Dermis microvascular lymphatic vessel endothelial cell (primary cell): ENCODE measurements at regions not wholly inside any gene's neighbourhood (a gene's known extent, or its start where the extent isn't known, plus 50 kb on each side); places are given as distances from the start of the nearest gene placed in this dataset.
"Not testable (repeated sequence)": the region's sequence is repeated elsewhere in the genome, so short reads cannot be mapped to it uniquely, and the experiment has no call there.

Experiments
- DNase-seq, 2 donors: peaks; one replicate each; pipeline versions ENCODE4 v3.0.0 to v3.0.0-alpha.2; 2010; ENCODE audit warnings: low read depth in 2 of 2

DNA sequence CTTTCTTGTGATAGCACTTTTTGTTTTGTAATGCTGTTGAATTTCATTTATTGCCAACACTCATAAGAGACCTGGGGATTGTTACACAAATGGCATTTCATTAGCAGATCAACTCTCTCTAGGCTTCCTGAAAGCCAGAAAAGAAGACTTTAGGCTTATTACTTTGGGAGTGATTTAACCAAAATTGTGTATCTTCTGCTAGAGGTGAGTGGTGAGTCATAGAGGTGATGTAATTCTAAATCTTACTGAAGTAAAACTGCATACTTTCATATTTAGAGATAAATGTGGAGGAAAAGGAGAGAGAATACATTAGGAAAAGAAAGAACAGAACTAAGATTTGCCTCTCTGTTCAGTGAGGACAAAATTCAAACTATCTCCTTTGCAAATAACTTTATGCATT is 304.7 kb upstream of the RGS17 start:
- DNase-seq, result no peak

DNA sequence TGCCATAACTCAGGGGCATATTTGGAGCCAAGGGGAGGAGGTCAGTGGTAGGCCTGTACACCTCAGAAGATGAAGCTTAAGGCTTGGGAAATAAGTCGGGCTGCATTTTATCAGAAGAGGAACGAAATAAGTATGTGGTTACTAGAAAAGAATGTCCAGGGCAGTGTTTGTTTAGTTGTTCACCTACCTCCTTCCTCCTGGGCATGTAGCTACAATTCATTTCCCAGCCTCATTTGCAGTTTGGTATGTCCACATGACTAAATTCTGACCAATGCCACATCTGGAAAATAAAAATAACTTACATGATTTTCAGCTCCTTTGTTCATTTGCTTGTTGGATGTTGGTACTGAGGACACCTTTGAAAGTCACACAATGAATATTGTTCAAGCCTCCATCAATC is 294.5 kb upstream of the RGS17 start:
- no peak for DNase-seq

DNA sequence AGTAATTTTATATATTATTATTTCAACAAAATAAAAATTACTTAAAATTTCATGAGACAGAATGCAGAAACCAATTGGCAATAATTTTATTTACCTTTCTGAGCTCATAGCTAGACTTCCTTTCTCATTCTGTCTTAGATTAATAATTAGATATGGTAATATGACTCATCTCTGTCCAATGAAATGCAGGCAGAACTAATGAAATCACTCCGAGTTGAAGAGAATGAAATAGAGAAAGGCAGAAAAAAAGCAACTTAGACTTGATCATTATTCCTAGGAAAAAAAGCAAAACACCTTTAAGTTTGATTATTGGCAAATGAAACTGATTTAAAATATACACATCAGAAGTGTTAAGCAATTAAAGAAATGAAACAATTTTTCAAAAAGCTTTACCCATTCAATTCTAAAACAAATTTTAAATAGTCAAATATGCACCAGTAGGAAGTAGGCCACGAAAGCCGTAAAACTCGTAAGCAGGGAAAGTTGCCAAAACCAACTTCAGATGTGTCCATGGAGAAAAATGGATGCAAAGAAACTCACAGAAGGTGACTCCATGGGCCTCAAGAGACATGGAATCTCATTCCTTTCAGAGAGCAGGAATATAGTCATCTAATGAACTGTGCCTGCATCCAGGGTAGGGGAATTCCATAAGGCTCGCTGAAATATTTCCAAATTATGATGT is 293.8 kb upstream of the RGS17 start:
- peak in 1 of 2 donors; percentile 6 for DNase-seq

DNA sequence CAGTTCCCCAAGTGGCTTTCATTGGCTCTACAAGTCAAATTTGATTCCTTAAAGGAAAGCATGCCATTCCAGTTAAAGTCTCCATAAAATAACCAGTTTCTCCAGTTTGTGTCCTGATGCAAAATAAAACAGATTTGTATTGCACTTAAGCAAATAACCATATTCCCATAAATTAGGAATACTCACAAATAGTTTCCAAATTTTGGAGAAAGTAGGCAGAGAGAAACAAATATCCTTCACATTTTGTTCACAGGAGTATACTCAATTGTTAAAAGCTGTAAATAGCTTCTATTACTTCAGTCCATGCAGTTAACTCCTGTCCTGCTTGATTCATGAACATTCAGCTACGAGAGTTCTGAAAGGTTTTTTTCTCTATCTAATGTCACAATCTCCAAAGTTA is 281.4 kb upstream of the RGS17 start:
- no peak for DNase-seq

DNA sequence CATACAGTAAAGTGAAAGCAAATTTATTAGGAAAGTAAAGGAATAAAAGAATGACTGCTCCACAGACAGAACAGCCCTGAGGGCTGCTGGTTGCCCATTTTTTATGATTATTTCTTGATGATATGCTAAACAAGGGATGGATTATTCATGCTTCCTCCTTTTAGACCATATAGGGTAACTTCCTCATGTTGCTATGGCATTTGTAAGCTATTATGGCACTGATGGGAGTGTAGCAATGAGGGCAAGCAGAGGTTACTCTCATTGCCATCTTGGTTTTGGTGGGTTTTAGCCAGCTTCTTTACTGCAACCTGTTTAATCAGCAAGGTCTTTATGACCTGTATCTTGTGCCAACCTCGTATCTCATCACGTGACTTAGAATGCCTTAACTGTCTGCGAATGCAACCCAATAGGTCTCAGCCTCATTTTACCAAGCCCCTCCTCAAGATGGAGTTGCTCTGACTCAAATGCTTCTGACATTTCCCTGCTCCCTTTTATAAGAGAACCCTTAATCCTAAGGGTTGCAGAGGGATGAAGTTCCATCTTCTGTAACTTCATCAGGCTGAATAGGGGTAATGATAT is 280.1 kb upstream of the RGS17 start:
- no peak for DNase-seq

DNA sequence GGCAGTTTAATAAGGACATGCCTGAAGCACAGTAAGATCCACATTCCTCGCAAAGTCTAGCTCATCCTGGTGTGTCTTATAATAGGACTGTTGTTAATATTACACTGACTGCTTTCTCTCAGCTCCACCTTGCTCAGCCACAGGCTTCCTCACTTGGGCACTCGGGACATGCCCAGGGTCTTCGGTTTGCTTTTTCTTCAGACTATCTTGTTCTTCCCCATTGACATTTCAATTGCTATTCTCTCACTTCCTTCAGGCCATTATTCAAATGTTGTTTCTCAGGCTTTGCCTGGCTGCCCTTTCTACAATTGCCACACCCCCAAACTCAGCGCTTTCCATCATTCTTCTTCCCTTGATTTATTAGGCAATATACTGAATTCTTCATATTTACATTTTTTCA is 274.8 kb upstream of the RGS17 start:
- DNase-seq, result no peak

DNA sequence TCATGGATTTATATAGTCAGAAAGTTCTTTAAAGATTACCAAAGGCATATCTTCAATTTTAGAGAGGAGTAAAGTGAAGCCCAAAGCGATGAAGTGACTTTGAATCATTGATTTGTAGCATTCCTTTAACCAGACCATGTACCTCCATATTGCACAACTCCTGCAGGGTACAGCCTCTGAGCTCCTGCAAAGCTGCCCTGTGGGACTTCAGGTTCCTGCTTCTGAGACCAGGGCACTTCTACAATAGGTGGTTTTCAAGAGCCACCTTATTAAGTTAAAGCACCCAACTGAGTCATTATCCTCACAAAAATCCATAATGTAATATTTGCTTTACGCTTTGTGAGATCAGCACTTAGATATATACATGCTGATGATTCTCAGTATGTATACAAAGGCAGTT is 270.7 kb upstream of the RGS17 start:
- DNase-seq, result no peak

DNA sequence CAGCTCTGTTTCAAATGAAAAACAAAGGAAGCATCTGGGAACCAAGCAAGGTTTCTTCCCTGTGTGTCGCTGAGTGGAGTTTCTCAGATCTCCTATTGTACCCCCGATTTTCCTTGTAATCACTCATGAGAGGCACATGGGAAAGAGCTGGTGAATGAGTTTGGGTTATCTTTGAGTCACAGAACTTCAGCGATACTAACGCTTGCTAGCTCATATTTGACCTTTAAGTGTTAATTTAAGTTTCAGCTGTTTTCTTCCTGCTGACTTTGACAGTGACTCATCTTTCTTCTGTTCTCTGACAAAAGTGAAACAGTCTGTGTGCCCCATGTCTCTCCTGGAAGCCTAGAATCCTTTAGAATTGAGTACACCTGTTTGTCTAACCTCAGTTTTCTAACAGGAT is 261.1 kb upstream of the RGS17 start:
- peak in 1 of 2 donors; percentile 24 for DNase-seq

DNA sequence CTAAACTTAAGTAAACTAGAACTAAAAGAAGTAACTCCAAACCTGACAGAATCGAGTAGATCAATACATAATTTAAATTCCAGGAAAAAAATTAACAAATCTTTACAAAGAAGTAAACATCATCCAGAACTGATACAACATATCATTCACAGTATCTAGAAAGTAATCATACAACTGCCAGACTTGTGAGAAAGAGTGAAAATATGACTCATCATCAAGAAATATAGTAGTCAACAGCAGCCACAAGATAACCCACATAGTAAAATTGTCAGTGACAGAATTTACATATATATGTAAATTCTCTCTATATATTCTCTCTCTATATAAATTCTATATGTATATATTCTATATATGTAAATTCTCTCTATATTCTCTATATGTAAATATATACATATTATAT is 242.8 kb upstream of the RGS17 start:
- DNase-seq, result no peak

DNA sequence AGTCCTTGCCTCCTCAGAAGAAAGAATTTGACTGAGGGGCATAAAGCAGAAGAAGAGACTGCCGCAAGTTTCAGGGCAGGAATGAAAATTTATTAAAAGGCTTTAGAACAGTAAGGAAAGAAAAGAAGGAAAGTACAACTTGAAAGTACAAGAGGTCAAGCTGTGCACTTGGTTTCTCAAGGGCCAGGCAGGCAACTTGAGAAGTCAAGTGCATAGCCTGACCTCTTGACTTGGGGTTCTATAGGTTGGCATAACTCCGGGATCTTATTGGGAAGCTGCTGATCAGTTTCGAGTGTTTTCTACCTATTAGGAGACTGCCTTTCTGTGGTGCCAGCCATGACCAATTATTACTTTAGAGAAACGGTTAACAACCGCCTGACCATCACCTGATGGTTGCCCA is 237.0 kb upstream of the RGS17 start:
- DNase-seq, result no peak

DNA sequence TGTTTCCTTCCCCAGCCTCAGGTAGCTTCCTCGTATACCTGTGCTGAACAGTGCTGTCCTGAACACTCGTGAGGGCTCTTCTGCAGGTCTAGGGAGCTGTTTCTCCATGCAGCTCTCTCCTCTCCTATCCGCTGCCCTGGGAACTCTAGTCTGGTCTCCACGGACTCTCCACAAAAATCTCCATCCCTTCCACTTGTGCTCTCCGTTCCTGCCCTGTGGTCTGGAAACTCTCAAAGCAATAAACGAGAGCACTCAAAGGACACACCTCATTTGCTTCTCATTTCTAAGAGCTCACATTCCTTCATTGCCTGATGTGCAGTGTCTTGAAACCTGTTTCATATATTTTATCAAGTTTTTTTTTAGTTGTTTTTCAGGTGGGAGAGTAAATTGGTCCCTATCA is 235.9 kb upstream of the RGS17 start:
- no peak for DNase-seq

DNA sequence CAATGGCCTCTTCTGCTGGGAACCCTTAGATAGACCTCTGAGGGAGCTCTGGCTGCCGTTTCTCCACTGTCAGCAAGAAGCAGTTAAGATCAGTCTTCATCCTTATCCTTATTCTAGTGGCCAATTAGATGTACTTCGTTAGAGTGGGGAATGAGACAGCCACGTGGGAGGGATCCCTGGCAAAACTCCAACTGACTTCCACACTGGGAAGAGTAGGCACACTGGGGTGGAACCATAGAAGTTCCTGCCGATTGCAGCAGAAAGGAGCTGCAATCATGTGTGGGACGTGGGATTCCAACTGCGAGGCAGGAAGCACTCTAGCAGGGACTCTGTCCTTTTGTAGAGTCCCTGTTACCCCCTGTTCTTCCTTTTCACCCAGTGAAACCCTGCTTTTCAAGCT is 226.3 kb upstream of the RGS17 start:
- DNase-seq, result no peak

DNA sequence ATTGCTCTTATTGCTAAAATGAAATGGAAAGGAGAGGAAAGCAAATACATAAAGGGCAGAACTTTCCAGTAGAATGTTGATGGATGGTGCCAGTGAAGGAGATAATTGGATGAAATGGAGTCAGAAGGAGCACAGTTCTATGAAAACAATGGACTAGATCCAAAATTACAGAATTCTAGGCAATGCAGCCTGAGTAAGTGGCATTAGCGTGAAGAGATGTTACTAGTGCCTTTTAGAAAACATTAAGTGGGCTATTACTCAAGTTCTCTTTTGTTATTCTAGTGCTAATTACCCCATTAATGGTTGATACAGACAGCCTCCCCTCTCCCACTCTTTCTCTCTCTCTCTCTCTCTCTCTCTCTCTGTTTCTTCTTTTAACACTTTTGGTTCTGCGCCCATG is 209.5 kb upstream of the RGS17 start:
- no peak for DNase-seq

DNA sequence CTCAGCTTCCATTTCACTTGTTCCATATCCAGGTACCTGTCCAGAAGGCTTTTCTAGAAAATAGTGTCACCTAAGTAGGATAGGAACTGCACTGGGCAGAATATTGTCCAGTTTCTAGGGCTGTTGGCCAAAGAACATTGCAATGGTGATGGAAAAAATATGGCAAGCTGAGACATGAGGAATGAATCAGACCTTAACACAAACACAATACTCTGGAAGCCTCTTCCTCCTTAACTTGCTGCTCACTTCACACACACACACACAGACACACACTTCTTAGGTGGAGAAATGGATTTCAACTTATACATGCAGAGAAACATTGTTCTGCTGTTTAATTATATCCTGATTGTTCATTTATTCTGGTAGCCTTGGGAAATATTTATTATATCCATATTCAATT is 203.0 kb upstream of the RGS17 start:
- no peak for DNase-seq

DNA sequence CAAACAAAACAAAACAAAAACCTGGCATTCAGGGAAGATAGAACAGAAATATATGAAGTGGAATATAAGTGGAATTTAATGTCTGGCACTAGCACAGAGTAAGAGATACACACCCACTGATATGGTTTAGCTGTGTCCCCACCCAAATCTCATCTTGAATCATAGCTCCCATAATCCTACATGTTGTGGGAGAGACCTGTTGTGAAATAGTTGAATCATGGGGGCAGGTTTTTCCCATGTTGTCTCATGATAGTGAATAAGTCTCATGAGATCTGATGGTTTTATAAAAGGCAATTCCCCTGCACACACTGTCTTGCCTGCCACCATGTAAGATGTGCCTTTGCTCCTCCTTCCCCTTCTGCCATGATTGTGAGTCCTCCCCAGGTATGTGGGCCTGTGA is 200.1 kb upstream of the RGS17 start:
- not testable (repeated sequence) for DNase-seq

DNA sequence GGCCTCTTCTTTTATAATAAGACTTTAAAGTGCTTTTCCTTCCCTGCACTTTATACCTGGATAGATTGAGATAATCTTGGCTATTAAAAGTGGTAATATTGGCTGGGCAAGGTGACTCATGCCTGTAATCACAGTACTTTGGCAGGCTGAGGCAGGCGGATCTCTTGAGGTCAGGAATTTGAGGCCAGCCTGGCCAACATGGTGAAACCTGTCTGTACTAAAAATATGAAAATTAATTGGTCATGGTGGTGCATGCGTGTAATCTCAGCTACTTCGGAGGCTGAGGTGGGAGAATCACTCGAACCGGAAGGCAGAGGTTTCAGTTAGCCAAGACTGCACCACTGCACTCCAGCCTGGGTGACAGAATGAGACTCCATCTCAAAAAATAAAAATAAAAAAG is 197.1 kb upstream of the RGS17 start:
- DNase-seq, result no peak

DNA sequence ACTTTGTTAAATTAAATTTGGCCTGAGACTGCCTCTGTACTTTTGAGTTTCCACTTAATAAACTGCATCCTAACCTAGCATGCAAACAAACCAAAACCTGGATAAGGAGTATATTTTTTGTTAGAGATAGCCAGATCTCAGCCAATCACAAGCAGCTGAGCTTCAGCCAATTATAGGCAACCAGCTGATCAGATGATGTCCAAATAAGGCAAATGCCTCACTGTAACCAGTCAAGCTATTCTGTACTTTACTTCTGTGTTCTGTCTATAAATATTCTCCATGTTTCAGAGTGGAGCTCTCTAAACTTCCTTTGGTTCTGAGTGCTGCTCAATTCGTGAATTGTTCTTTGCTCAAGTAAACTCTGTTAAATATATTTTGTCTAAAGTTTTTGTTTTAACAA is 194.6 kb upstream of the RGS17 start:
- DNase-seq, result no peak

DNA sequence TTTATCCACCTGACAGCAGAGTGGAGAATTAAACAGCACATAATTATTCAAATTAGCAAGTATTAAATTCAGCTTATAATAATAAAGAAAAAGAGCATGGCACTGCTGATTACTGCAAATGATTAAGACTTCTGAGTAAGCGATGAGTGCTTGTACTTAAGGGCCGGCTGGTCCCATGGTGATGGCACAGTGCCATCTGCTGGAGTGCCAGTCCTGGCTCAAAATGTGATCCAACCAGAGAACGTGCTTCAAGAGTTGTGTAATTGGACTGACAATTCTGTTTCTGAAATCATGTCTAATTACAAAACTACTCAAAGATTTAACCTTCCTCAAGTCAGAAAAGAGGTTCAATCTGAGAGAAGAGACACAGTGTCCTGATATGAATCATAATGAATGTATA is 181.6 kb upstream of the RGS17 start:
- DNase-seq, result peak; percentile 21 to 69

DNA sequence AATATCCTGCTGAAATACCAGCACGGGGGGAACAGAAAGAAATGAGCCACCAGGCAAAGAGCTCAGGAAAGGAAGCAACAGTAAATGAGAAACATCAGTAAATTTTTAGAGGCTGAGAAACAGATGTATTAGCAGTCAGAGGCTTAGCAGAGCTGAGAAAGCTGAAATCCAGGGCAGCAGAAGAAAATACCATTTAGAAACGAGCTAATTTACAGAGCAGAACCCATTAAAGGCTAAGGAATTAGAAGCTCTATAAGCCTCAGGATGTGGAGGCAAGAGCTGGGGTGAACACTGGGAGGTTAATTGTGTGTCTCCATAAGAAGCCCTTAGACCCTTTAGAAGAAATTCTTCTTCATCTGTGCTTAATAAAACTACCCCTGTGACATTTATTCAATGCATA is 178.6 kb upstream of the RGS17 start:
- DNase-seq, result no peak

DNA sequence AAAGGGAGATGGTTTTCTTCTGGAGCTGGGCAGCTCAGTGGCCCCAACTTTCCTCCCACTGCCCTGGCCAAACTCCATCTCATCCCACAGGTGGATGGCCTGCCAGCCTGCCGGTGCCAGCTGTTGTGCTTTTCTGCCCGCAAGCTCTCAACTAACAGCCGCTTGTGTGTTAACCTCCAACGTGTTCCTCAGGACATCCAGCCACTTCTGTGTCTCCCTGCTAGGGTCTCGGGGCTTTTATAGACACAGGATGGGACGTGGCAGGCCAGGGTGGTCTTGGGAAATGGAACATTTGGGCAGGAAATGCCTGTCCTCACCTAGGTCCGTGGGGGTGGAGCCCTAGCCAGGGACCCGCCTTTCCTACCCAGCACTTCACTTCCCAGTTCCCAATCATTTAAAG is 171.1 kb upstream of the RGS17 start:
- DNase-seq, result no peak

DNA sequence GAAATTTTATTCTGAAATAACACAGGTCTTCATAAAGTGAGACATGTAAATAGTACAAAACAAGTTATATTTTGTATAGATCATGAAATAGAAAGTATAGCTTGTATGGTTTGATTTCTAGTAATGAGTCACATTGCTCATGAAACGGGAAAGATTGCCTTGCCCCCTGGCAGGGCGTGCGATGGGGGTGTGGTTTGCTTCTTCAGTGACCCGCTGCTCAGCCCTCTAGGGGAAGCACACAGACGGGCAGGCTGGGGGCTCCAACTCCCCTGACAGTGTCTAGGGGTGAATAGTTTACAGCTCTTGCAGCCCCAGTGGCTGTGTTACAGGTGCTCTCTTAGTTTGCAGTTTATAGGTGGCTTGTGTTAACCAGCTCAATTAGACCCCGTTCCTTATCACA is 170.5 kb upstream of the RGS17 start:
- no peak for DNase-seq

DNA sequence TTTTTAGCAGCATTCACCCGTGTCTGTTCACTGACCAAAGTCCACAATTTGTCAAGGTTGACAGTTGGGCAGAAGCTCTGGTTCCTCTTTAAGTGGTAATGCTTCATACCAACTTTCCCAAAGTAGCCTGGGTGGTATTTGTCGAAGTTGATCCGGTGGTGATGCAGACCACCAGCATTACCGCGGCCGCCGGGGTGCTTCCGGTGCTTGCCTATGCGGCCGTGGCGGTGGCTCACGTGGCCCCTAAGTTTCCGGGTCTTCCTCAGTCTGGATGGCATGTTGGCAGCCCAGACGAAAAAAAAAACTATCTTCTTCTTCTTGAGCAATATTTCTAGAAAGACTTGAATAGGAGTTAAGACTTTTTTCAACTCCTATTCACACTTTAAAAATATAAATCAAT is 151.4 kb upstream of the RGS17 start:
- DNase-seq, result not testable (repeated sequence)

DNA sequence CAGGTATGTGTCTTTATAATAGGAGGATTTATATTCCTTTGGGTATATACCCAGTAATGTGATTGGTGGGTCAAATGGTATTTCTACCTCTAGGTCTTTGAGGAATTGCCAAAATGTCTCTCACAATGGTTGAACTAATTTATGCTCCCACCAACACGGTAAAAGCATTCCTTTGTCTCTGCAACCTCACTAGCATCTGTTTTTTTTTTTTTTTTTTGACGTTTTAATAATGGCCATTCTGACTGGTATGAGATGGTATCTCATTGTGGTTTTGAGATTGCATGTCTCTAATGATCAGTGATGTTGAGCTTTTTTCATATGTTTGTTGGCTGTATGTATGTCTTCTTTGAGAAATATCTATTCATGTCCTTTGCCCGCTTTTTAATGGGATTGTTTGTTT is 144.9 kb upstream of the RGS17 start:
- no peak for DNase-seq
